Fibroblast of pulmonary artery (primary cell): ENCODE measurements at regions not wholly inside any gene's neighbourhood (a gene's known extent, or its start where the extent isn't known, plus 50 kb on each side); places are given as distances from the start of the nearest gene placed in this dataset.
A peak's percentile ranks its signal among the peaks of the same experiment; 100 is the strongest.
"Not testable (repeated sequence)": the region's sequence is repeated elsewhere in the genome, so short reads cannot be mapped to it uniquely, and the experiment has no call there.

Source experiments
- DNase-seq: peaks from one replicate; pipeline ENCODE4 v3.0.0-alpha.2; 2010; ENCODE audit warnings: low read depth
- H3K4me3 ChIP-seq: replicated peaks from 2 replicates; pipeline ENCODE4 v1.5.1; 2011; ENCODE audit warnings: low read depth, mild to moderate bottlenecking, control low read depth, low read length, moderate library complexity
- CTCF ChIP-seq: IDR thresholded peaks from 2 replicates; pipeline ENCODE4 v1.5.1; 2011; ENCODE audit warnings: mild to moderate bottlenecking, control low read depth, low read length, inconsistent platforms; ENCODE audit errors: missing control alignments

GRCh38 chr1:101587741-101588140, 350.9 kb downstream of the S1PR1 start:
- peak; percentile 58 for DNase-seq
- H3K4me3 ChIP-seq = no peak overlapping the region
- no peak for TF ChIP-seq CTCF

- TF ChIP-seq CTCF = no peak
- no peak overlapping the region for H3K4me3 ChIP-seq
- DNase-seq = no peak
Observed at GRCh38 chr1:101588677-101589076, 351.9 kb downstream of the S1PR1 start.

- H3K4me3 ChIP-seq = no peak overlapping the region
- TF ChIP-seq CTCF = no peak
- DNase-seq = peak; percentile 8
Observed at GRCh38 chr1:101592845-101593244, 356.0 kb downstream of the S1PR1 start.

GRCh38 chr1:101595881-101596374, 359.1 kb downstream of the S1PR1 start:
- no peak for DNase-seq
- no peak for TF ChIP-seq CTCF
- H3K4me3 ChIP-seq = no peak overlapping the region

GRCh38 chr1:101600615-101601014, 363.8 kb downstream of the S1PR1 start:
- DNase-seq, H3K4me3 ChIP-seq: not testable (repeated sequence)

GRCh38 chr1:101603726-101604125, 366.9 kb downstream of the S1PR1 start:
- TF ChIP-seq CTCF = no peak
- no peak overlapping the region for H3K4me3 ChIP-seq
- no peak for DNase-seq

GRCh38 chr1:101605878-101606277, 369.1 kb downstream of the S1PR1 start:
- H3K4me3 ChIP-seq = no peak overlapping the region
- no peak for DNase-seq
- no peak for TF ChIP-seq CTCF
